Fibroblast of skin of right quadriceps (primary cell): ENCODE measurements at regions not wholly inside any gene's neighbourhood (a gene's known extent, or its start where the extent isn't known, plus 50 kb on each side); places are given as distances from the start of the nearest gene placed in this dataset.
A peak's percentile ranks its signal among the peaks of the same experiment; 100 is the strongest.
"Not testable (repeated sequence)": the region's sequence is repeated elsewhere in the genome, so short reads cannot be mapped to it uniquely, and the experiment has no call there.

ENCODE experiments used
- DNase-seq: peaks from one replicate; pipeline ENCODE4 v3.0.0-alpha.2; 2013

DNA sequence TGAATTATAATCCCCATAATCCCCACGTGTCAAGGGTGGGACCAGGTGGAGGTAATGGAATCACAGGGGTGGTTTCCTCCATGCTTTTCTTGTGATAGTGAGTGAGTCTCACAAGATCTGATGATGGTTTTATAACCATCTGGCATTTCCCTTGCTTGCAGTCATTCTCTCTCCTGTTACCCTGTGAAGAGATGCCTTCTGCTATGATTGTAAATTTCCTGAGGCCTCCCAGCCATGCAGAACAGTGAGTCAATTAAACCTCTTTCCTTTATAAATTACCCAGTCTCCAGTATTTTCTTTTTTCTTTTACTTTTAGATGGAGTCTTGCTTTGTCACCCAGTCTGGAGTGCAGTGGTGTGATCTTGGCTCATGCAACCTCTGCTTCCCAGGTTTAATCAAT, 182.7 kb upstream of the SEMA6A start:
- no peak for DNase-seq

DNA sequence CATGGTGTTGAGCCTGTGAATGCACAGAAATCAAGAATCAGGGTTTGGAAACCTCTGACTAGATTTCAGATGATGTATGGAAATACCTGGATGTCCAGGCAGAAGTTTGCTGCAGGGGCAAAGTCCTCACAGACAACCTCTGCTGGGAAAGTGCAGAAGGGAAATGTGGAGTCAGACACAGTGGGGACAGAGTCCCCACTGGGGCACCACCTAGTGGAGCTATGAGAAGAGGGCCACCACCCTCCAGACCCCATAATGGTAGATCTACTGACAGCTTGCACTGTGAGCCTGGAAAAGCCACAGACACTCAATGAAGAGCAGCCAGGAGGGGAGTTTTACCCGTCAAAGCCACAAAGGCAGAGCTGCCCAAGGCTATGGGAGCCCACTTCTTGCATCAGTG, 181.9 kb upstream of the SEMA6A start:
- no peak for DNase-seq

DNA sequence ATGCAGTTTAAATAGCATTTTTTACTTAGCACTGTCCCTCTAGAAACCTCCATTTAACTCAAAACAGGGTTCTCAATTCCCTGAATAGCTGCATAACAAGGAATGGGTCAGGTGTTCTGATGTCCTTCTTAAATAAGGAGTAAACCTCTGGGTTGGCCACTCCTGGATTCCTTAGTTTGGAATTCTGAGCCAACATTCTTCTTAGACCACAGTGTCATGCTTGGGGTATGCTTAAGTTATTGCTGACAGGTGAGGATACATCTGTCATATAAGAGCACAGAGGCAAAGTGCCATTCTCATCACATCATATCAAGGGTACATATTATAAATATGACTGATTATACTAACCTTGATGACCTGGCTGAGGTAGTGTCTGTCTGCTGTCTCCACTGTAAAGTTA, 179.9 kb upstream of the SEMA6A start:
- DNase-seq, result no peak

DNA sequence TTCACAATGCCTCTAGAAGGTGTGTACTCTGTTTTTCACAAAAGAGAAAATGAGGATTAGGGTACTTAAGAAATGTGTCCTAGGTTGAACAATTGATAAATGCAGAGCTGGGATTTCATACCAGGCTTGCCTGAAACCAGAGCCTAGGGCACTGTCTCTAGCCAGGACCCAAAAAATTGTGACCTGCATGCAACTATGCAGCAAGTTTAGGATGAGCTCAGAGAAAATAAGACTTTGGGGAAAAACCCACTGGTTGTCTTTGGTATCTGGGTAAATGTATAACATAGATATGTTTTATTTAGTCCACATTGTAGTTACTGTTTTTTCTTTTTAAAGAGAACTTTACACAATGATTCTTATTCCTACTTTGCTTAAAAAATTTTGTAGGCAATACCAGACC, 177.1 kb upstream of the SEMA6A start:
- DNase-seq, result no peak

DNA sequence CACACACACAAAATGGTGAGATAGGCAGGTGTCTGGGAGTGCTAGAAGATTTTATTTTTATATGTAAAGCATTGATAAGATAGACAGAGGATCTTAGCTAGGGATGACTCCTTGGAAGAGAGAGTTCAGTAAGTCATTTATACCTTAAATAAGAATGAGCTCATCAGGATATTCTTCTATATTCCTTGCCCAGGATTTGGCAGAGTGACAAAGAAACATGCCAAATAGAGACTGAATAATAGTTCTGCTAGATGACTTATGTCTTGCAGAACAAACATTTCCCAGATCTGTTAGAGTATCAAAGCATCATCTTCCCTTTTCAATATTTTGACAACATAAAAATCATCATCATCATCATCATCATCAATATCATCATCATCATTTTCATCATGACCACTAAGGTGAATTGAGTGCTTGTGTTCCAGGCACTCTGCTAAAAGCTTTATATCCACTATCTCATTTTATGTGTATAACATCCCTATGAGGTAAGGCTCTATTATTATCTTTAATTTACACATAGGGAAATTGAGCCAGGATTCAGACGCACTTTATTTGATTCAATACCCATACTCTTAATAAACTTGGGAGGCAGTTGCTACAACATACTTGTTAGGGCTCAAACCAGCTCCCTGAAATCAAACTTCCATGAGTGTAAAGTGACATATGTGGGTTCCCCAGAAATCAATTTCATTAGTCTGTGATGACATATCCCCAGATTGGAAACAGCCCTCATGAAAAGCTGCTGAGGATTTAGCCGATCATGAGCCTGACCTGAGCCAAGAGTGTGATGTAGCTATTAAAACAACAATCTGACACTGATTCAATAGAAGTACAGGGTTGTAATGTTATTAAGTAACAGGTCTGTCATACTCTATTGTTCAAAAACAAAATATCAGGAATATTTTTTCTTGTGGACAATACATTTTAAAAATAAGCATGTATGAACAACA, 176.3 kb upstream of the SEMA6A start:
- no peak for DNase-seq

DNA sequence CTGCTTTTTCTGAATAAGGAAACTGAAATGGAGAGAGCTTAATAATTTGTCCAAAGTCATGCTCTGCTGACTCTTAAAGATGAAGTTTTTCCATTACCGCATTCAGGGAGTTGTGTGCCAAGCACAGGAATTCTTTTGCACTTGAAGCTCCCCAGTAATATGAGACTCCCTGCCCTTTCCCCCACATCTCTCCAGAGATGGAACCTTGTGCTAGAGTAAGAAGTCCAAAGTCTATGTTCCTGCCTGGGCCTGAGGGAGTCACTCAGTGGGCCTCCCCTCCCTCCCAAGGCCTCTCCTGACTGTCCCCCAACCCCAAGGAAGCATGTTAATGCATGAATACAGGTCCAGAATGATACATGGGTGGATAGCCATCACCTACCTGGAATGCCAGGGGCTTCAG, 173.3 kb upstream of the SEMA6A start:
- no peak for DNase-seq

DNA sequence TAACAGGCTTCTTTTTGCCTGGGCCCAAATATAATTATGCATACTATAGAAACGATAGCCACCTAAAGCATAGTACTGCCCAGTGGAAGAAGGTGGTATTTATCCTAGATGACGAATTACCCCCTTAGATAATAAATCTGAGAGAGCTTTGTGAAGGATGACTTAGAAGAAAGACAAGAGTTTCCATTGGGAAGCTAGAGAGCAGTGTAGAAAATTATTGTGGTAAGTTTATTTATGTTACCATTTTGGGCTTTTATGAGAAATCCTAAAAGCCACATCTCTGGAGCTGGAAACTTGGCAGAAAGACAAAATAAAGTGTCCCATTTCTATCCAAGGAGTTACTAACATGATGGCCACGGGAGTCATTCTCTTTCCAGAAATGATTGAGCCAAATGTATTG, 172.0 kb upstream of the SEMA6A start:
- DNase-seq, result no peak

DNA sequence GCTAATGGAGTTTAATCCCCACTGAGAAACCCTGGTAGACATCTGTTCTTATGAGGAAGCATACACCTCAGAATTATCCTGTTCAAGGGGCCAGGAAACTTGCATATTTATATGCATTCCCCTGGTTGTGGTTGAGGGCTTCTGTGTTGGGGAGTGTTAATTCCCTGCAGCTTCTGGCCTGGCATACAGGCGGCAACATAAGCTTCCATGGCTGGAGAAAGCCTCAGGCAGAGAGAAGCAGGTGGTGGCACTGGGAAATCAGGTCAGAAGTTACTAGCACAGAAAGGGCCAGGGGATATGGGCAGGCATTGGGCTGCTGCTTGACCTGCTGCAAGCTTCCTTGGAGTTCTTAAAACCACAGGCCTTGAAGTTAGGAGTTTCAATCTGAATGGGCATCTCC, 166.1 kb upstream of the SEMA6A start:
- DNase-seq, result no peak

DNA sequence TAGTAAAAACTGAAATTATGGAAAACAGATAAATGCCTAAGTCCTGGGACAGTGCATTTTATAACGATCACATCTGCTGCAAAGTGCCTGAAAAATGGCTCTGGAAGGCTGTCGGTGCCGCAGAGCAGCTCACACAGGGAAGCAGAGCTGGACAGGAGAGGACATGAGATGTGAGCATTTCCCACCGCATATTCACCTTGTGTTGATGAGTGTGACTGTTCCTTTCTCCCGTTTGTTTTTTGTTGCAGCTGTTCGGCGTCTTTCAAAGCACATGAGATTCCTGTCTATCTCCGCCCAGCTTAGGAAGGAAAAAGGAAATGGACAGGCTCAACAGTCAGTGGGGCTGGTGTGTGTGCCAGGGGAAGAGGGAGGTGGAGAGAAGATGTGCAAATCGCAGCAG, 164.9 kb upstream of the SEMA6A start:
- DNase-seq, result no peak

DNA sequence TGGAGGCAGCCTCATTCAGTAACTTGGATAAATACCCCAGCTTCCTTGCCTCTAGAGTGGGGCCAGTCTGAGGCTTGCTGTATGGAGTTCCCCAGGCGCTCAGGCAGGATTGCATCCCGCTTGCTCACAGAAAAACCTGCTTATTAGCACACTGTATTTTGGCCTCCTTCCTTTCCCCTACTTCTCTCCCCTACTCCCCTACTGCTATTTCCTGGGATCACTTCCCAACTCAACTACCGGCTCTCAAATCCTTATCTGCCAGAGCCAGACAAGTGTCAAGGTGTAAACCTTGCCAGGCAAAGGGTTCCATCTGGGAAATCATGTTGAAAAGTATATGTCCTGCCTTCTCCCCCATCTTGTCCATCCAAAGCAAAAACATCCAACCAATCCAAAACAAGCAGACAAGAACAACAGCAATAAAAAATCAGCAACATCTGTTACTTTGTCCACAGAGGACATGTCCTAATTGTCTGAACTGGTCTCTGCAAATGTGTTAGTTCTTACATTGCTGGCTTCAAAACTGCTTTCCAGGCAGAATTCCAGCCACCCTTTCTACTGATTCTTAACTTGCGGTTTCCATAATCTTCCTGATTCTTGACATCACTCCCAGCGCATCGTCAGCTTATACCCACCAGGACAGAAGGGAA, 164.1 kb upstream of the SEMA6A start:
- DNase-seq, result peak; percentile 15

DNA sequence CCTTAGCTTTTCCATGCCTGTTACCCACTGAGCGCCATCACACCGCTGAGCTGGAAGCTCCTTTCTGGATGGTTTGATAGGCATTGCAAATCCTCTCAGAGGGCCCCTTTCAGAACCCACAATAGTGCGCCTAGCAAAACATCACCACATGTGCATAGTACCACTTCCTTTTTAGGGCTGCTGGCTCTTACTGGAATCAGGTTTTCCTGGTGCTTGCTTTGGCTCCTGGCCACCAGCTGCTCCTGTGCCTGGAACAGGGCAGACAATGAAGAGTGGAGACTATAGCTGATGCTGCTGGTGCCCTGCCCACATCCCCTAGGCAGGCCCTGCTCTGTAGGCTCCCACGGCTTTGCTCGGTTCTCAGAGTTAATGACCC, 163.6 kb upstream of the SEMA6A start:
- DNase-seq, result peak; percentile 2

DNA sequence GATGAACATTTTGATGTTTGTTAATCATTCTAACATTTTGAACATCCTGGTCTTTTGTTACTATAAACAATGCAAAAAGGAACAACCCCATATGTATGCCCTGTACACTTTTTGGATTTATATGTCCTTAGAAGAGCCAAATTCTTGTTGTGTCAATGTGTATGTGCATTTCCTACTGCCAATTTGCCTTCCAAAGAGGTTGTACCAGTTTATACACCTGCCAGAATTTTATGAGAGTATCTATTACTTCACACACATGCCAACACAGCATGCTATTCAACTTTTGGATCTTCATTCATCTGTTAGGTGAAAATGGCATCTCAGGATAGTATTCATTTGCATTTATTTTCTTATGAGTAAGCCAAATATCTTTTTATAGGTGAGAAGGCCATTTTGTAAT, 162.0 kb upstream of the SEMA6A start:
- no peak for DNase-seq

DNA sequence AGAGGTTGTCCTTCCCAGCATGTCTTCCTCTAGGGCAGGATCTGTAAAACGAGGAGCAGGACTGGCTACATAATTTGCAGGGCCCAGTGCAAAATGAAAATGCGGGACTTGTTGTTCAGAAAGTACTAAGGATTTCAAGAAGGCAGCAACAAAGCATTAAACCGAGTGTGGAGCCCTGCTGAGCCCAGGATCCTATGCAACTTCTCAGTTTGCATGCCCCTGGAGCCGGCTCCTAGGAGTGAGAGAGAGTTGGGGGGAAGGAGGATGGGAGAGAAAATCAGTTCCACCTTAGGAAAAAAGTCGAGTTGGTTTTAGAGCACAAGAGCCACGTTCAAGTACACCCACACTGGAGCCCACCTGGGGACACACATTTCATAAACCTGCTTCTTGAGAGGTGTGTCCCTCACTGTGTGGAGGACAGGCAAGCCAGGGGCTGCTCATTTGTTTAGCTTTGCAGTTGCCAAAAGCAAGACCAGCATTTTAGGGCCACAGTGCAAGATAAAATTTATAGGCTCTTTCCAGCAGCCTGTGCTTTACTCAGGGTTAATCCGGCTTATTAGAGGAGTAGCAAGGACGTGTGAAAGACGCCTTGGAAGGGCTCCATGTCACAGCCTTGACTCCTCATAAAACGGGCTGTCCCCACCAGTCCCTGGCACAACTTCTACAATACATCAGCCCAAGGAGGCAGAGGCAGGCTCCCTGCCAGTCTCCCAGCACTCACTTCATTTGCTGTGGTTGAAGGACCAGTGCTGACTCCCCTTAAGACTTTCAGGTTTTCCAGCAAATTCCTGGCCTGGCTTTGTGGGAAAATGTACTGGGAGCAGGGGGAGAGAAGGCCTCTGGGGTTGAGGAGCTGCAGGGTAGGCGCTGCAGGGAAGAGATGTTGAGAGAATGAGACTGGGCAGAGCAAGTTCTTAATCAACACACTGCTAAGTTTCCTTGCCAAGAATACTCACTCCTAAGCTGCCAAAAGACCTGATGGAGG, 159.7 kb upstream of the SEMA6A start:
- DNase-seq, result no peak

DNA sequence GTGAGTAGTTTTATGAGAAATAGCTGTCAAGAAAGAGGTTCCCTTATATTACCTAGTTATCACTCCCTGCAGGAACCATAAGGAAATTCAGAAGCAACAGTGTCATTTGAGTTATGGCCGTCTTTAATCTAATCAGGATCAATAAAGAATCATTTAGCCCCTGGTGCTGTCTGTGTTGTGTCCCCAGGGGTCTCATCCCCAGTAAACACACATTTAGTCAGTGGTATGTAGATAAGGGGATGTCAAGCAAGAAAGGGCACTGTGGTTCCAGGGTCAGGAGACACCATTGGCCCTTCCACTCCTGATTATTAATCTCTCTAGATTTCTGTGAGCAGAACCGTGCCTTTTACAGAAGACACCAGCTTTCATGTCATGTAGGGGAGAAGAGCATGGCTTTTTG, 158.0 kb upstream of the SEMA6A start:
- DNase-seq, result no peak

DNA sequence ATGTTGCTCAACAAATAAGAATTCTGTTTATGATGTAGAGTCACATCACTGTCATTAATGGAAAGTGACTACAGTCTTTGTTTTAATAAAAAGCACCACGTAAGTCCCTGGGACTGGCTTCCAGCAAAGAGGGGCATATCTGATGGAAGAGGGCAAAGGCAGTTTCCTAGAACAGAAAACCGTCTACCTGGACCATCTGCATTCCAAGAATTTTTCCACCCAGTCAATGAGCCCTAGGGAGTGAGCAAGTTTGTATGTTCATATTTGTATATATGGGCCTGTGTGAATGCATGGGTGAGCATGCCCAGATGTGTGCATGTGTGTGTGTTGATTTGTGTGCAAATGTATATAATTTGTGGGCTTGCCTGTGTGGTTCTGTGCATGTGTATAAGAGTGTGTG, 156.8 kb upstream of the SEMA6A start:
- no peak for DNase-seq

DNA sequence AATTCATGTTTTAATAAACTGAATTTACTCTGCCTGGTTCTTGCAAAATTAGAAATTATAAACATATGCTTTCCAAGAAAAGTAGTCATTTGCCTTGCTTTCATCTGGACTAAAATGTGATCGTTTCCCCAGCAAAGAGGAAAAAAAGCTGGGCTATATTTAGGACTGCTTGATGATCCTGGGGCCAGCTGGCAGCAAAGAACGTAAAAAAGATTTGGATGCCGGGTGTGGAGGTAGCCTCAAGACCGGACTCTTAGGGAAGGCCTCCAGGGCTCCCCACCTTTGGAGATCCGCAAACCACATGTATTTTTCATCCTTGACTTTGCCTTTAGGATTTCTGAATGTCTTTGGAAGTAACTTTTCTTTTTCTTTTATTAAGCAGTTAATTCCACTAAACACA, 156.1 kb upstream of the SEMA6A start:
- no peak for DNase-seq

DNA sequence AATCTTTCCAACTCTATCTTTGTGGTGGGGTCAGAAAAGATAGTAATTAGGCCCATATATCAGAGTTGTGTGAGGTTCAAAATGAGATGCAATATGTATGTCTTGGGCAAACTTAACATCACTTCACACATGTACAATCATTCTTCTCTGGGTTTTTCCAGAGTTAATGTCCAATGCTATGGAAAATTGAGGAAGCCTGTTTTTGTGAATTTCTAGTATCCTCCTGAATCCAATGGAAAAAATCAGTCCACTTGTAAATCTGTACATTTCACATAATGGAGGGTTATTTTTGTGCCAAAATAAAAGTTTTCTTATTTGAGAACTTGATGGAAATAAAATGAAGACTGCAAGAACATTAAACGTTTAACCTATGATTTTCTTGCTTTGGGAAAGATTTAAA, 155.6 kb upstream of the SEMA6A start:
- no peak for DNase-seq

DNA sequence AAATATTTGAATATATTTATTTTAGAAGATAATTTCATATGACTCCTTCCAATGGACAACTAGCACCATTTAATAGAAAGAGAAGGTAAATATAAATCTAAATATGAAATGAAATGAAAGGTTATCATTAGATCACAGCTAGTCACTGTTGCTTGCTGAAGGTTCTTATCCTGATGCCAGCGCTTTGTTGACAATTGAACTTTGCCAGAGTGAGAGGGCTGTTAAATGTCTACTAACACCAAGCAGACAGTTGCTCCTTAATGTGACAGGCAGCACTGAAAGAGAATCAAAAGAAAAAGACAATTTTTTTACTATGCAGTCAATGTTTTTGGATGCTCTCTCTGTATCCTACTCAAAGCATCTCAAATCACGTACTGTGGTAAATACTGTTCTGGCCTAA, 152.6 kb upstream of the SEMA6A start:
- DNase-seq, result no peak

DNA sequence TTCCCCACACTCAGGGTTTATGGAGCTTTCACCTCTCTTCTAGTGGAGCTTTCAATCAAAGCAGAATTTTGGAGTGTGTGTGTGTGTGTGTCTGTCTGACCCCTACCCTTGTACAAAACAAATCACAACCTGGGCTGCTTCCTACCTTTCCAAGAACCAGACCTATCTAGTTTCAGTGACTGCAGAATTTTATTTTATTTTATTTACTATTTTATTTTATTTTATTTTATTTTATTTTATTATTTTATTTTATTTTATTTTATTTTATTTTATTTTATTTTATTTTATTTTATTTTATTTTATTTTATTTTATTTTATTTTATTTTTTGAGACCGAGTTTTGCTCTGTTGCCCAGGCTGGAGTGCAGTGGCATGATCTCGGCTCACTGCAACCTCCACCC, 151.6 kb upstream of the SEMA6A start:
- DNase-seq, result not testable (repeated sequence)

DNA sequence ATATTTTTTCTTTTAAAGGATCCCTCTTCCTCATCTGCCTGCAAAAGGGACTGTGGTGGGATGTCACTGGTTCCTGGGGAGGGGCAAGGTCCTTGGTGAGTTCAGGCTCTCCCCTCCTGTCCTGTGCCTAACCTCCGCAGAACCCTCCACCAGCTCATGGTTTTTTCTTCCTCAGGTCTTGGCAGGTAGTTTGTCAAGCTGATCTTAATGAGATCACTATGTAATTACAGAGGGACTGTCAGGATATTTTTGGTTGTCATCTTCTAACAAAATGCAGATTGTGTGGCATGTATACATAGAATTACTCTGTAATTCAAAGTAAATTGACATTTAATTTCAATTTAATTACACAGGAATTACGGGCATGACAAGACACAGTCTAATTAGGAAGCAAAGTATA, 150.3 kb upstream of the SEMA6A start:
- DNase-seq, result no peak

DNA sequence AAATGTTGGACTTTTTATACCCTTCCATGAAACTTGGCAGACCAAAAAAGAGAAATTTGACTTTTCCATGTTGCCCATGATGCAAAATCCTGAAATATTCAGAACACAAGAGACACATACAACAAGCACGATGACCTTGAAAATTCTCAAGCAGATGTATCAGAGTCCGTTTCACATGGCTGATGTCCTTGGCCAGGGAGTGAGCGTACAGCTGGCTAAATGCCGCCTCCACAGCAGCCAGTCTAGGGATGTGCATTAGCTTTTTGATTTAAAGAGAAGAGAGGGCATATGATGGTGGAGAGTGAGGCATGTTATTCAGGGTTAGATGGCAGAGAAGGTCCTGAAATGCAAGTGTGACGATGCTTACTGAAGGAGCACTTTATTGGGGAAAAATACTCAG, 148.0 kb upstream of the SEMA6A start:
- no peak for DNase-seq

DNA sequence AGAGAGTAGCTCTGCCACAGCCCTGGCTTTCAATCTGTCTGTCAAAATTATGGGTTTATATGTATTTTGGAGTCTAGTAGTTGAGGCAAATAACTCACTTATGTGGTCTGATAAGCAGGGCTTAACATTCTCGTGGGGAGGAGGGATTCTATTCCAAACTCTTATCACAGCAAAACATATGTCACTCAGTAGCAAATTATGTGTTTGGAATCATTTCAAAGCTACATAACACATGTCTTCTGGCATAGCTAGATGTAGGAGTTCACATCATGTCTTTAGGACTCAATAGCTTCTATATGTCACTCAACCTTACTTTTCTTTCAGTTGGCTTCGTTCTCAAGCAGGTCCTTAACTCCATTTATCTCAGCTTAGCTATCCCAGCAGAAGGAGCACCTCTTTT, 144.5 kb upstream of the SEMA6A start:
- DNase-seq, result no peak

DNA sequence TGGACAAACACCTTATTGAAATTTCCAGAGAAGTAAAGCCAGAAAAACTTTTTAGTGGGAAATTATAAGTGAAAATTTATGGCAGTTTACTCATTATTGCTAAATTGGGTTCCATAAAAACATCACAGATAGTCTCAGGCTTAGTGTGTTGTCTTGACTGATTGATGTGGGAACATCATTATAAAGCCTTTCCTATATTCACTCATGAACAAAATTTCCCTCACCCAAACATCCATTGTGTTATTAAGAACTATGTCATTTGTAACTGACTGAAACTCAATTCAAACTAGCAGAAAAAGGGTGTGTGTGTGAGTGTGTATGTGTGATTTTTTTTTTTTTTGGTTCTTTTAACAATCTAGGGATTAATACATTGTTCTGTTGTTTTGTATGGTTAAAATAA, 143.7 kb upstream of the SEMA6A start:
- no peak for DNase-seq
